LNCaP clone FGC (cell line): ENCODE measurements at regions not wholly inside any gene's neighbourhood (a gene's known extent, or its start where the extent isn't known, plus 50 kb on each side); places are given as distances from the start of the nearest gene placed in this dataset.

Experiments used
- DNase-seq: peaks from one replicate; pipeline ENCODE4 v3.0.0-alpha.2; 2011; ENCODE audit warnings: low read depth
- H3K4me3 ChIP-seq: 2 replicates; pipeline ENCODE4 v1.5.1; 2011; ENCODE audit warnings: mild to moderate bottlenecking, low read depth, low read length, control low read depth
- CTCF ChIP-seq: IDR thresholded peaks from 2 replicates; pipeline ENCODE4 v1.5.1; 2012; ENCODE audit warnings: mild to moderate bottlenecking; ENCODE audit not compliant: control insufficient read depth, insufficient read depth; ENCODE audit errors: extremely low read depth

- H3K4me3 ChIP-seq = no peak overlapping the region
- TF ChIP-seq CTCF = no peak
- no peak for DNase-seq
Measured at GRCh38 chr3:110810356-110810755, 261.3 kb upstream of the NECTIN3 start.

- TF ChIP-seq CTCF = no peak
- no peak for DNase-seq
- no peak overlapping the region for H3K4me3 ChIP-seq
Measured at GRCh38 chr3:110811050-110811449, 260.6 kb upstream of the NECTIN3 start.

GRCh38 chr3:110813541-110813940 is 258.1 kb upstream of the NECTIN3 start:
- DNase-seq = no peak
- no peak overlapping the region for H3K4me3 ChIP-seq
- TF ChIP-seq CTCF = no peak

GRCh38 chr3:110814170-110815007 is 257.2 kb upstream of the NECTIN3 start:
- H3K4me3 ChIP-seq = no peak overlapping the region
- no peak for TF ChIP-seq CTCF
- DNase-seq = no peak

- TF ChIP-seq CTCF = no peak
- H3K4me3 ChIP-seq = no peak overlapping the region
- no peak for DNase-seq
Measured at GRCh38 chr3:110815008-110815583, 256.5 kb upstream of the NECTIN3 start.

GRCh38 chr3:110816008-110816407 is 255.6 kb upstream of the NECTIN3 start:
- DNase-seq = no peak
- TF ChIP-seq CTCF = no peak
- no peak overlapping the region for H3K4me3 ChIP-seq
